Sigmoid colon (tissue), 4 donors: ENCODE measurements at regions not wholly inside any gene's neighbourhood (a gene's known extent, or its start where the extent isn't known, plus 50 kb on each side); places are given as distances from the start of the nearest gene placed in this dataset.

Source experiments
- CTCF ChIP-seq, 4 experiments: fragments of 450-650 bp in 3 of 4; fragments of 200-600 bp in 1 of 4; IDR thresholded peaks; one replicate each; pipeline ENCODE4 v1.5.1; 2016 to 2019; ENCODE audit warnings: antibody characterized with exemption in 4 of 4, mild to moderate bottlenecking in 3 of 4, moderate library complexity in 2 of 4
- EP300 ChIP-seq, 4 donors: sonication (generic); formaldehyde crosslinking; IDR thresholded peaks; one replicate each; pipeline ENCODE4 v1.6.1; 2017; ENCODE audit warnings: antibody characterized with exemption in 4 of 4
- POLR2A ChIP-seq, 2 donors: fragments of 450-650 bp; IDR thresholded peaks; one replicate each; pipeline ENCODE4 v1.6.1; 2016; ENCODE audit warnings: antibody characterized with exemption in 2 of 2, mild to moderate bottlenecking in 2 of 2, moderate library complexity in 2 of 2
- POLR2AphosphoS5 ChIP-seq, 4 donors: sonication (generic); formaldehyde crosslinking; IDR thresholded peaks; one replicate each; pipeline ENCODE4 v1.6.1; 2017; ENCODE audit warnings: antibody characterized with exemption in 4 of 4

- TF ChIP-seq CTCF (IDR thresholded peaks at IDR 0.05) (no peak), POLR2AphosphoS5 (IDR thresholded peaks at IDR 0.05) (no peak), POLR2A (IDR thresholded peaks at IDR 0.05) (no peak), EP300 (IDR thresholded peaks at IDR 0.05) (no peak)
Observed at GRCh38 chr16:16985707-16986106, 485.1 kb downstream of the XYLT1 start.
